ENCODE measurements at regions not wholly inside any gene's neighbourhood (a gene's known extent, or its start where the extent isn't known, plus 50 kb on each side); places are given as distances from the start of the nearest gene placed in this dataset.

DNA sequence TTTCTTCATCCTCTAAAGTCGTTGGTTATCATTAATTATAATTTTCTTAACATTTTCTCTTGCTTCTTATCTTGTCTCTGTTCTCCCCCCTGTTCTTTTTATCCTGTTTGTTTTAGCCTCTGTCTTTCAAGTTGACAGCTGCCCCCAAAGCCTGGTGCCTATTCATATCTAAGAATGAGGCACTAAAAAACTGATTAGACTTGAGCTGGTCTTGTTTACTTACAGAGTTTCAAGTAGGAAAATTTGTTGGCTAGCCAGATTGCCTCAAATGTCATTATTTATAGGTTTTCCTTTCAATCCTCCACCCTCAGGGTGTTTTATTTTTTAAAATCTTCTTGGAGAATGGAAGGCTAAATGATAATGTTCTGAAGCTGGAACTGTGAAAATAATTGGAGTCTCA is 236.0 kb downstream of the UTP18 start:
- DNase-seq, result no peak

- DNase-seq, result no peak
Observed at GRCh38 chr17:51499897-51500296, 239.6 kb downstream of the UTP18 start.

- peak; percentile 26 for DNase-seq
Observed at GRCh38 chr17:51500454-51500853, 240.1 kb downstream of the UTP18 start.

DNA sequence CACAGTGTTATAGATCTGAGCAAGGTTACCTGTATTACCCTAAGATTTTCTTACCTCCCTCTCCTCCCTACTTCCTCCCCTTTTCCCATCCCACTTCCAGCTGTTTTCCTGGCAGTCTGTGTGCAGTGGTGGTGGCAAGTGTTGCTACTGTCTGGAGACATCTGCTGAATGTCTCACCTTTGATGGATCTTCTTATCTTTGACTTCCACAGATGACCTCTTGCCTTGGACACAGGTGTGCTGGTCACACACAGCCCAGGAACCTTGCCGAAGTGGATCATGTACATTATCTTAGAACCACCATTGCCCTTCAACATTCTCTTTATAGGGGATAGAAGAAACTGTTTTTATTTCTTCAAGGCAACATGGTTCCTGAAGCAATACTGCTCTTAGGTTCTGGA is 245.1 kb downstream of the UTP18 start:
- DNase-seq, result no peak

GRCh38 chr17:51507444-51507843 is 247.1 kb downstream of the UTP18 start:
- peak; percentile 38 for DNase-seq

DNA sequence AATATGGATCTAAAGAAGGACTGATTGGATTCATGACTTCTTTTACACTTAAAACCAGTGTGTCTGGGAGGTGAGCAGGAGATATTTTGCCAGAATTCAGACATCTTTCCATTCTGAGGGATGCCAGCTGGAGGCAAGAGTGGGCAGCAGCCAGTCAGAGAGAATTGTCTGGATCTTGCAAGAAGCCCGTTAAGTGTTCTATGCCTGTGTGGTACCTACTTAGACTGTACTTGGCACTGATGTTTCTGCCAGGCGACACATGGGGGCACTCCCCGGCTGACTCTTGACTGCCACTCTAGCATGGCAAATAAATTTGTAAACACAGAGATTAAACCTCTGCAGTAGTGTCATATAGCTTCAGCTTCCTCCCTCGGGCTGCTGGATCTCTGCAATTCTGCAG is 247.7 kb downstream of the UTP18 start:
- DNase-seq, result no peak

DNA sequence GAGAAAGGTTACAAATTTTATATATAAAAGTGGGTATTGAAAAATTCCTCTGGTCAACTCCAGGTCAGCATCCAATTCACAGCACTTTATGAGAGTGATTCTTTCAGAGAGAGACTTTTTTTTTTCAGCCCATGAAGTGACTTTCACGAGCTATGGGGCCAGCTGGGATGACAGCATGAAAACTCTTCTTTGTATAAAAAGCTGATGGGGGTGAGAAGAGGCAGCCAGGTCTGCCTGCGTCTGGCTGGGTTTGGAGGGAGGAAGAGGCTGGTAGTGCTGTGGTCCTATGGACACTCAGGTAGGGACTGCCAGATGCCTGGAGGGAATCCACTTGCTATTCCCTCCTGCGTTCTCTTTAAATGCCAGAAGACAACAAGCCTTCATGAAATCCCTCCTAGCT is 250.6 kb downstream of the UTP18 start:
- no peak for DNase-seq

DNA sequence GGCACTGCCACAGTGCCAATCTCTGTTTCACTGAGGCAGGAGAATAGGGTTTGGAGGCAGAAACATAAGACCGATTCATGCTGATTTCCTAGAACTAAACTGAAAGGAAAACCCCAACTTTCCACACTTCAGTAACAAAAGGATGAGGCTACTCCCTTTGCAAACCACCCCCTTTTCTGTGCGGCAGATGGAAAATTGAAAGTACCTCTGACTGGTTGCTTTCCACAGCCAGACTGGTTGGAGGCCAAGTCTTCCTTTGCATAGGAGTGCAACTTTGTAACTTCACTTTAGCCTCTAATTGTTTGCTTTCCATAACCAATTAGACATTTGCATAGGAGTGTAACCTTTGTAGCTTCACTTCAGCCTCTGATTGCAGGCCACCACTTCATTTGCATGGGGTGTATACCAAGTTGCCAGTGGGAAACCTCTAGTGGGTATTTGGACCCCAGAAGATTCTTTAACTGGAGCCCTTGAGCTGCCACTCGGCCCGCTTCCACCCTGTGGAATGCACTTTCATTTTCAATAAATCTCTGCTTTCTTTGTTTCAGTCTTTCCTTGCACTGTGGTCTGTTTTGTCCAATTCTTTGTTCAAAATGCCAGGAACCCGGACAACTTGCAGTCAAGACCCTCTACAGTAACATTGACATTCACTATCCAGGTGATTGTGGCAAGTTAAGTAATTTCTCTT is 252.0 kb downstream of the UTP18 start:
- DNase-seq, result no peak

GRCh38 chr17:51516924-51517323 is 256.6 kb downstream of the UTP18 start:
- no peak for DNase-seq

GRCh38 chr17:51524524-51524923 is 264.2 kb downstream of the UTP18 start:
- no peak for DNase-seq

- DNase-seq, result no peak
Observed at GRCh38 chr17:51526507-51526906, 266.2 kb downstream of the UTP18 start.

- DNase-seq, result peak; percentile 18
Observed at GRCh38 chr17:51527225-51527982, 267.1 kb downstream of the UTP18 start.

- peak; percentile 59 for DNase-seq
Observed at GRCh38 chr17:51528111-51528510, 267.8 kb downstream of the UTP18 start.

DNA sequence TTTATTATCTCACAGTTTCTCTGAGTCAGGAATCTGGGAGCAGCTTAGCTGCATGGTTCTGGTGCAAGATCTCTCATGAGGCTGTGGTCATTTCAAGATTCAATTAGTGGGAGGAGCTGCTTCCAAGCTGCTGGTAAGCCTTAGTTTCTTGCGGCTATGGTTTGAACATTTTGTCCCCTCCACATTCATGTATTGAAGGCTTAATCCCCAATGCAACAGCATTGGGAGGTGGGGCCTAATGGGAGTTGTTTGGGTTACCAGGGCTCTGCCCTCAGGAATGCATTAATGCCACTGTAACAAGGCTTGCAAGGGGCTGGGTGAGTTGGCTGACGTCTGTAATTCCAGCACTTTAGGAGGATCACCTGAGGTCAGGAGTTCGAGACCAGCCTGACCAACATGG is 272.9 kb downstream of the UTP18 start:
- no peak for DNase-seq

DNA sequence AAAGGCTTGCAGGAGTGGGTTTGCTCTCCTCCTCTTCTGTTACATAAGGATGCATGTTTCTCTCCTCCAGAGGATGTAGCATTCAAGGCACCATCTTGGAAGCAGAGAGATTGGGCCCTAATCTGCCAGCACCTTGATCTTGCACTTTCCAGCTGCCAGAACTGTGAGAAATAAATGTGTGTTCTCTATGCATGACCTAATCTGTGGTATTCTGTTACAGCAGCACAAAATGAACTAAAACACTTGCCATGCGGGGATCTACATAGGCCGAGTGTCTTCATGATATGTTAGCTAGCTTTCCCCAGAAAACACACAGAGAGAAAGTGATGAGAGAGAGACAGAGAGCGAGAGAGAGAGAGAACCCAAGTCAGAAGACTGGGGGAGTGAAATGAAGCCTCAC is 273.5 kb downstream of the UTP18 start:
- no peak for DNase-seq

DNA sequence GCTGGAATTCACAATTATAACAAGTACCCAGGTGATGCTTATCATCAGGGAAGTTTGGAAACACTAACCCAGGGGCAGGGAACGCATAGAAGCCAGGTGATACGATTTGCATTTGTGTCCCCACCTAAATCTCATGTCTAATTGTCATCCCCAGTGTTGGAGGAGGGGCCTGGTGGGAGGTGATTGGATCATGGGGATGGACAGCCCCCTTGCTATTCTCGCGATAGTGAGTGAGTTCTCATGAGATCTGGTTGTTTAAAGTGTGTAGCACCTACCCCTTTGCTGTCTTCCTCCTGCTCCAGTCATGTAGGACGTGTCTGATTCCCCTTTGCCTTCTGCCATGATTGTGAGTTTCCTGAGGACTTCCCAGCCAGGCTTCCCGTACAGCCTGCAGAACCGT is 276.3 kb downstream of the UTP18 start:
- DNase-seq, result no peak

GRCh38 chr17:51537996-51538550 is 277.7 kb downstream of the UTP18 start:
- peak; percentile 9 for DNase-seq

- no peak for DNase-seq
Observed at GRCh38 chr17:51540151-51540550, 279.8 kb downstream of the UTP18 start.

DNA sequence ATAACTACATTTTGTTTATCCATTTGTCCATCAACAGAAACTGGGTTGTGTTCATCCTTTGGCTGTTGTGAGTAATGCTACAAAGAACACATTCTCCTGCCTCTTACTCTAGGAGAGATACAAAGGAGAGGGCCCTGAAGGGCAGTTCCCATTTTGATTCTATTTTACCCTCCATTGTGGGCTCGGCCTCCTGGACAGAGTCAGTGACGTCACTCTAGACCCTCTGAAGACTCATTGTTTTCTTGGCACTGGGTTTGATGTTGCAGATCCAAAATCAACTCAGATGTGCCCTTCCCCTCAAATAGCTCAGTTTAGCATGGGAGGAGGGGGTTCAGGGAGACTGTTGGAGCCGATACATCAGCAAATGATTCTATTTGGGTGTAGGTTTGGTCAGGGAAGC is 280.9 kb downstream of the UTP18 start:
- DNase-seq, result no peak

GRCh38 chr17:51546114-51546513 is 285.8 kb downstream of the UTP18 start:
- DNase-seq, result no peak

GRCh38 chr17:51548125-51548524 is 287.8 kb downstream of the UTP18 start:
- no peak for DNase-seq

GRCh38 chr17:51555153-51555552 is 294.8 kb downstream of the UTP18 start:
- DNase-seq, result no peak

DNA sequence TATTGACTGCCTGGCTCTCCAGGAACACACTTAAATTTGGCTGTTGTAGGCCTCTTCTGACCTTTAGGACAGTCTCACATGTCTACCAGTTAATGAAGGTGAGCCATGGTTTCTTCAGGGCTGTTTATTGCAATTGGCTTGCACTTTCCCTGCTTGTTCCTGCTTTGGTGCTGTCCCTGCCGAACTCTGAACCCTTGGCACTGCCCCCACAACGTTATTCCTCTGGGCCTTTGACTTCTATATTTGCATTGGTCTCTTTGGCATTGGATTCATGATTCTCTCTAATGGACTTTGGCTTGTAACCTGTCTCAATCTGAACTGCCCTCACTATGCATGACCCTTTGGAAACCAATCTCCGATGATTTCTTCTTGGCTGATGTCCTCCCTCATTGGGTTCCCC is 299.4 kb downstream of the UTP18 start:
- no peak for DNase-seq

GRCh38 chr17:51560398-51560797 is 300.1 kb downstream of the UTP18 start:
- DNase-seq, result no peak

Measured in eye (tissue), 1 donor.